Caco-2 (cell line): ENCODE measurements at regions not wholly inside any gene's neighbourhood (a gene's known extent, or its start where the extent isn't known, plus 50 kb on each side); places are given as distances from the start of the nearest gene placed in this dataset.

Experiments used
- BruUV-seq: library from RNA; stranded (reverse); fragments of 400-500 nt; replicated peaks from 2 replicates; lab custom pipeline; 2021; lab: Mats Ljungman, UMichigan
- CTCF ChIA-PET: fragments of 300-600 bp; sonication (Branson Sonifier 250); formaldehyde crosslinking; loops from one replicate; lab custom pipeline; 2022; ENCODE audit warnings: antibody characterized with exemption; lab: Charles Lee
- POLR2A ChIA-PET: fragments of 300-600 bp; sonication (Branson Sonifier 250); formaldehyde crosslinking; loops from one replicate; lab custom pipeline; 2022; ENCODE audit warnings: antibody characterized with exemption; lab: Charles Lee
- DNase-seq, 2 experiments: peaks; one replicate each; pipeline versions ENCODE4 v3.0.0 to v3.0.0-alpha.2; 2020 to 2022
- H3K27me3 ChIP-seq: replicated peaks from 2 replicates; pipeline ENCODE4 v1.6.0; 2011; ENCODE audit warnings: low read length; ENCODE audit not compliant: control insufficient read depth, insufficient read depth
- H3K36me3 ChIP-seq: 2 replicates; pipeline ENCODE4 v1.5.1; 2011; ENCODE audit warnings: low read length; ENCODE audit not compliant: control insufficient read depth, insufficient read depth
- H3K4me1 ChIP-seq: fragments of 250-450 bp; sonication (Bioruptor Pico); 2 replicates; pipeline ENCODE4 v1.5.1; 2020; ENCODE audit warnings: mild to moderate bottlenecking
- H3K4me3 ChIP-seq: 2 replicates; pipeline ENCODE4 v1.5.1; 2011; ENCODE audit warnings: low read depth, mild to moderate bottlenecking, control low read depth, low read length
- H3K9me3 ChIP-seq: fragments of 250-450 bp; sonication (Bioruptor Pico); 2 replicates; pipeline ENCODE4 v1.5.1; 2020; ENCODE audit warnings: mild to moderate bottlenecking, moderate library complexity
- H3K27ac Mint-ChIP-seq: one replicate; pipeline ENCODE4 v1.8.0; 2022; ENCODE audit warnings: mixed read lengths; ENCODE audit not compliant: unreplicated experiment
- H3K27me3 Mint-ChIP-seq: one replicate; pipeline ENCODE4 v1.8.0; 2022; ENCODE audit warnings: mixed read lengths; ENCODE audit not compliant: insufficient read depth, unreplicated experiment
- H3K36me3 Mint-ChIP-seq: one replicate; pipeline ENCODE4 v1.8.0; 2022; ENCODE audit warnings: mild to moderate bottlenecking, mixed read lengths; ENCODE audit not compliant: insufficient read depth, unreplicated experiment
- H3K4me1 Mint-ChIP-seq: one replicate; pipeline ENCODE4 v1.8.0; 2022; ENCODE audit warnings: low read depth, mixed read lengths; ENCODE audit not compliant: unreplicated experiment
- H3K4me3 Mint-ChIP-seq: one replicate; pipeline ENCODE4 v1.8.0; 2022; ENCODE audit warnings: mild to moderate bottlenecking, moderate library complexity, mixed read lengths; ENCODE audit not compliant: unreplicated experiment
- H3K9me3 Mint-ChIP-seq: one replicate; pipeline ENCODE4 v1.8.0; 2022; ENCODE audit warnings: mixed read lengths; ENCODE audit not compliant: unreplicated experiment
- intact Hi-C: fragments of 100-400 bp; cut with micrococcal nuclease; formaldehyde crosslinking; loops from one replicate; pipeline ENCODE4 v1.10.0; 2022; ENCODE audit not compliant: unreplicated experiment
- TF ChIP-seq, protein P1 (sequence below), 2 experiments: fragments of 200-600 bp in 1 of 2; IDR thresholded peaks; 1 replicate in 1 of 2; 2 replicates in 1 of 2; pipeline versions ENCODE4 v1.5.1 to v1.8.0; 2011 to 2022; ENCODE audit warnings: antibody characterized with exemption in 1 of 2, control low read depth in 1 of 2, inconsistent platforms in 1 of 2, low read depth in 1 of 2, low read length in 1 of 2, mild to moderate bottlenecking in 1 of 2, moderate library complexity in 1 of 2; ENCODE audit not compliant: insufficient read depth in 1 of 2, severe bottlenecking in 1 of 2, unreplicated experiment in 1 of 2

DNA sequence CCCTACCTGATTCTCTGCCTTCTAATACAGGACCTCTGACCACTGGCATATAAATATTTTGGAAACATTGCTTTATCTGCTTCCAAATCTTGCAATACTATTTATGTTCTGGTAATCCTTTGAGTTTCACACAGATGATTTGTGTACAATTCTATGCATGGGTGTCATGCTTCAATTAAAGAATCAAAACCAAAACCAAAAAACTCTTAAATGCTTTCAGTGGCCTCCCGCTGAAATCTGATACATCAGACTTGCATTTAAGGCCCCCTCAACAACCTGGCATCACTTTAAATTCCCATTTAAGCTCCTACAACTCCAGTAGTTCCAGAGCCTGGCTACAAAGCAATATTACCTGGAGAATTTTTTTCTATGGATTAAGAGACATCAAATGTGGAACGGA lies 221.7 kb upstream of the NAV3 start:
- no peaks in the 10 kb centered on the region for H3K4me1 Mint-ChIP-seq
- POLR2A ChIA-PET, result no interaction called here
- CTCF ChIA-PET, result no interaction called here
- intact Hi-C loops, result no loop called here
- Histone ChIP-seq H3K9me3 (no peaks in the 10 kb centered on the region), H3K4me3 (no peak overlapping the region), H3K36me3 (no peaks in the 10 kb centered on the region), H3K4me1 (no peaks in the 10 kb centered on the region), H3K27me3 (no peaks in the 10 kb centered on the region)
- no peak overlapping the region for H3K27ac Mint-ChIP-seq
- no peak overlapping the region for H3K4me3 Mint-ChIP-seq
- TF ChIP-seq, protein P1, sequence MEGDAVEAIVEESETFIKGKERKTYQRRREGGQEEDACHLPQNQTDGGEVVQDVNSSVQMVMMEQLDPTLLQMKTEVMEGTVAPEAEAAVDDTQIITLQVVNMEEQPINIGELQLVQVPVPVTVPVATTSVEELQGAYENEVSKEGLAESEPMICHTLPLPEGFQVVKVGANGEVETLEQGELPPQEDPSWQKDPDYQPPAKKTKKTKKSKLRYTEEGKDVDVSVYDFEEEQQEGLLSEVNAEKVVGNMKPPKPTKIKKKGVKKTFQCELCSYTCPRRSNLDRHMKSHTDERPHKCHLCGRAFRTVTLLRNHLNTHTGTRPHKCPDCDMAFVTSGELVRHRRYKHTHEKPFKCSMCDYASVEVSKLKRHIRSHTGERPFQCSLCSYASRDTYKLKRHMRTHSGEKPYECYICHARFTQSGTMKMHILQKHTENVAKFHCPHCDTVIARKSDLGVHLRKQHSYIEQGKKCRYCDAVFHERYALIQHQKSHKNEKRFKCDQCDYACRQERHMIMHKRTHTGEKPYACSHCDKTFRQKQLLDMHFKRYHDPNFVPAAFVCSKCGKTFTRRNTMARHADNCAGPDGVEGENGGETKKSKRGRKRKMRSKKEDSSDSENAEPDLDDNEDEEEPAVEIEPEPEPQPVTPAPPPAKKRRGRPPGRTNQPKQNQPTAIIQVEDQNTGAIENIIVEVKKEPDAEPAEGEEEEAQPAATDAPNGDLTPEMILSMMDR (IDR thresholded peaks at IDR 0.05; ENCODE audit: insufficient read depth in 1 of 2, low read depth in 1 of 2, low read length in 1 of 2, severe bottlenecking in 1 of 2, unreplicated experiment in 1 of 2), result no peak
- H3K36me3 Mint-ChIP-seq, result no peaks in the 10 kb centered on the region
- no peak for DNase-seq
- H3K9me3 Mint-ChIP-seq, result no peaks in the 10 kb centered on the region
- H3K27me3 Mint-ChIP-seq, result no peaks in the 10 kb centered on the region
- no TSS peak for BruUV-seq

DNA sequence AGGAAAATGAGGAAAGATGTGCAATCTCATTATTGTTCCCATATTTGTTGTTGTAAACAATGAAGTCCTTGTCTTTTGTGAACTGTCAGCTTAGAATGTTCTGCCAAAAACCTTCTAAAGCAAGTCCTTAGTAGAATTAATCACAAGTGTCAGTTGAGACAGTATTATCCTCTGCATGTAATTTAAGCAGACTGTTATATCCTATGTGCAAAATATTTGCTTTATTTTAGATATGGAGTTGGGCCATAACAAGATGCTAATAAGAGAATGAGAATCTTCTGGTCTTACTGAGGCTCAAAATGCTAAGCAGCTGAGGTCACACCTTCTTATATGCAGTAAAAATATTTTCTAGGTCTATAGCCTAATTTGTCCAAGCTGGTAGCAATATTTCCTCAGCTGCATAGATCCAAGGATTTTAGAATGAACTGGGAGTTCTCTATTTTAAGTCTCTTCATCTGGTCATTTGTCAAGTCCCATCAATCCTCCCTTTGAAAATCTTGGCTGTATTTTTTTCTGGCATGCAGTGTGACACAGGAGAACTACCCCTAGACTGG lies 222.3 kb upstream of the NAV3 start:
- TF ChIP-seq, protein P1 (IDR thresholded peaks at IDR 0.05; ENCODE audit: insufficient read depth in 1 of 2, low read depth in 1 of 2, low read length in 1 of 2, severe bottlenecking in 1 of 2, unreplicated experiment in 1 of 2), result no peak
- Mint-ChIP-seq H3K9me3 (no peaks in the 10 kb centered on the region), H3K27me3 (no peaks in the 10 kb centered on the region), H3K27ac (no peak overlapping the region), H3K4me3 (no peak overlapping the region), H3K4me1 (no peaks in the 10 kb centered on the region), H3K36me3 (no peaks in the 10 kb centered on the region)
- no peaks in the 10 kb centered on the region for H3K27me3 ChIP-seq
- intact Hi-C loops, result no loop called here
- H3K4me1 ChIP-seq, result no peaks in the 10 kb centered on the region
- H3K36me3 ChIP-seq, result no peaks in the 10 kb centered on the region
- no peaks in the 10 kb centered on the region for H3K9me3 ChIP-seq
- H3K4me3 ChIP-seq, result no peak overlapping the region
- BruUV-seq, result no TSS peak
- no peak for DNase-seq
- ChIA-PET CTCF (no interaction called here), POLR2A (no interaction called here)

DNA sequence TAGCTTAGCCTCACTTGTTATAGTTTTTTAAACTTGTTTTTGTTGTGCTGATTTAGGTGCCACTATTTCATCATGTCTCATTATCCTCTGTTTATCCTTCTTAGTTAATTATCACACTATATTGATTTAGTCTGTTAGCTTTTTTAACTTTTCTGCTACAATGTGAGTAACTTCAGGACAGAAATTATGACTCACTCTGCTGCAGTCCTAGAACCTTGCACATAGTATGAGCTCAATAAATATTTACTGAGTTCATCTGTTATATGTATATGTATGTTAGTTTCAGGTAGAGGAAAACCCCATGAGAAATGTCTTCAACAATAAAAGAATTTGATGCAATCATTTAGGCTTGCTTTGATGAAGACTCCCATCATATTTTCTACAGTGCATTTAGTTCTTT lies 224.3 kb upstream of the NAV3 start:
- no peaks in the 10 kb centered on the region; the same call in 1 of the 2 replicates for H3K27me3 ChIP-seq
- no peaks in the 10 kb centered on the region for H3K4me1 ChIP-seq
- H3K4me1 Mint-ChIP-seq, result no peaks in the 10 kb centered on the region
- POLR2A ChIA-PET, result no interaction called here
- CTCF ChIA-PET, result no interaction called here
- DNase-seq, result no peak
- intact Hi-C loops, result no loop called here
- H3K36me3 Mint-ChIP-seq, result no peaks in the 10 kb centered on the region
- BruUV-seq, result no TSS peak
- H3K9me3 Mint-ChIP-seq, result no peaks in the 10 kb centered on the region
- H3K4me3 Mint-ChIP-seq, result no peak overlapping the region
- H3K4me3 ChIP-seq, result no peak overlapping the region
- H3K27ac Mint-ChIP-seq, result no peak overlapping the region
- TF ChIP-seq, protein P1 (IDR thresholded peaks at IDR 0.05; ENCODE audit: insufficient read depth in 1 of 2, low read depth in 1 of 2, low read length in 1 of 2, severe bottlenecking in 1 of 2, unreplicated experiment in 1 of 2), result no peak
- H3K36me3 ChIP-seq, result no peaks in the 10 kb centered on the region
- no peaks in the 10 kb centered on the region for H3K27me3 Mint-ChIP-seq
- H3K9me3 ChIP-seq, result no peaks in the 10 kb centered on the region
